HG03139 (cell line): ENCODE measurements at regions not wholly inside any gene's neighbourhood (a gene's known extent, or its start where the extent isn't known, plus 50 kb on each side); places are given as distances from the start of the nearest gene placed in this dataset.
"Not testable (repeated sequence)": the region's sequence is repeated elsewhere in the genome, so short reads cannot be mapped to it uniquely, and the experiment has no call there.

ENCODE experiments used
- ATAC-seq: cut with Tn5 transposase; IDR thresholded peaks from one replicate; pipeline ENCODE4 v1.9.1; 2021; ENCODE audit not compliant: unreplicated experiment

- ATAC-seq, result not testable (repeated sequence)
Measured at GRCh38 chr2:224119846-224120245, 80.8 kb upstream of the SERPINE2 start.

GRCh38 chr2:224114428-224114827 lies 75.3 kb upstream of the SERPINE2 start:
- ATAC-seq, result no peak

DNA sequence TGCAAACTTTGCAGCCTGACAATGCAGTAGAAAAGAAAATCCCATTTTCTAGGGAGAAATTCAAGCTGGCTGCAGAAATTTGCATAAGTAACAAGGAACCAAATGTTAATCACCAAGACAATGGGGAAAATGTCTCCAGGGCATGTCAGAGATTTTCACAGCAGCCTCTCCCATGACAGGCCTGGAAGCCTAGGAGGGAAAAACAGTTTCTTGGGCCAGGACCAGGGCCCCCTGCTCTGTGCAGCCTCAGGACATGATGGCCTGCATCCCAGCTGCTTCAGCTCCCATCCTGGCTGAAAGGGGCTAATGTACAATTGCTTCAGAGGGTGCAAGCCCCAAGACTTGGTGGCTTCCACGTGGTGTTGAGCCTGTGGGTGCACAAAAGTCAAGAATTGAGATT lies 74.8 kb upstream of the SERPINE2 start:
- not testable (repeated sequence) for ATAC-seq

GRCh38 chr2:224111576-224111975 lies 72.5 kb upstream of the SERPINE2 start:
- no peak for ATAC-seq

GRCh38 chr2:224110811-224111210 lies 71.7 kb upstream of the SERPINE2 start:
- ATAC-seq, result no peak

GRCh38 chr2:224109751-224110150 lies 70.7 kb upstream of the SERPINE2 start:
- ATAC-seq, result no peak

DNA sequence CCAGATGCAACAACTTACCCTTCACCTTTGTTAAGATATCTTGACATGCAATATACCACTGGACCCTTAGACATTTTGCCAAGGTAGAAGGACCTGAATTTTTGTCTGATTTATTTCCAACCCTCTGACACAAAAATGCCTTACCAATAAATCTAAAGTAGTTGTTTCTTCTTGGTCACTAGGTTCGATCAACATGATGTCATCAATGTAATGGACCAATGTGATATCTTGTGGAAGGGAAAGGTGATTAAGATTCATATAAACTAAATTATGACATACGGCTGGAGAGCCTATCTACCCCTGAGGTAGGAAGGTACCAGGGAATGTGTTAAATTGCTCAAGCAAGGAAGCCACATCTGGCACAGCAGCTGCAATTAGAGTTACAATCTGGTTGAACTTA lies 67.7 kb upstream of the SERPINE2 start:
- no peak for ATAC-seq

- no peak for ATAC-seq
Measured at GRCh38 chr2:224104668-224105386, 65.7 kb upstream of the SERPINE2 start.

DNA sequence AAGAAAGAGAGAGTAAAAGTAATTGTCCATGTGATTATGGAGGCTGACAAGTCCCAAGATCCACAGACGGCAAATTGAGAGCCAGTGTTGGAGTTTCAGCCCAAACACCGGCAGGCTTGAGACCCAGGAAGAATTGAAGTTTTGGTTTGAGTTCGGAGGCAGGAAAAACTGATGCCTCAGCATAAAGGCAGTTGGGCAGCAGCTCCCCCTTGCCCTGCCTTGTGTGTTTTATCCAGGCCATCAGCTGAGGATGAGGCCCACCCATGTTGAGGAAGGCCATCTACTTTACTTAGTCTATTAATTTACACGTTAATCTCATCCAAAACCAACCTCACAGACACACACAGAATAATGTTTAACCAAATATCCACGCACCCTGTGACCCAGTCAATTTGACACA lies 64.6 kb upstream of the SERPINE2 start:
- no peak for ATAC-seq

DNA sequence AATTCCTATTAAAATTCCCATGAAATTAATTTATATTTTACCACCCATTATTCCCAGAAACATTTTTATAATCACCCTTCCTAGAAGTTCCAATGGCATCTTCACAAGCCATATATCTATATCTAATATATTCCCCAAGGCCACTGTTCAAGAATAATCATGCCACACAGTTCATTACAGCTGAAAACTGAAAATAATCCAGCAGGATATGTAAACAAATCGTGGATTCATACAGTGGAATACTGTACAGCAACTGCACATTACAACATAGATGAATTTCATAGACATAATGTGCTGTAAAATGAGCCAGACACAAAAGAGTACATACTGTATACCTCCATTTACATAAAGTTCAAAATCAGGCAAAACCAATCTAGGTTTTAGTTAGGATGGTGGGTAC lies 63.9 kb upstream of the SERPINE2 start:
- no peak for ATAC-seq

- ATAC-seq, result no peak
Measured at GRCh38 chr2:224101820-224102630, 62.9 kb upstream of the SERPINE2 start.

DNA sequence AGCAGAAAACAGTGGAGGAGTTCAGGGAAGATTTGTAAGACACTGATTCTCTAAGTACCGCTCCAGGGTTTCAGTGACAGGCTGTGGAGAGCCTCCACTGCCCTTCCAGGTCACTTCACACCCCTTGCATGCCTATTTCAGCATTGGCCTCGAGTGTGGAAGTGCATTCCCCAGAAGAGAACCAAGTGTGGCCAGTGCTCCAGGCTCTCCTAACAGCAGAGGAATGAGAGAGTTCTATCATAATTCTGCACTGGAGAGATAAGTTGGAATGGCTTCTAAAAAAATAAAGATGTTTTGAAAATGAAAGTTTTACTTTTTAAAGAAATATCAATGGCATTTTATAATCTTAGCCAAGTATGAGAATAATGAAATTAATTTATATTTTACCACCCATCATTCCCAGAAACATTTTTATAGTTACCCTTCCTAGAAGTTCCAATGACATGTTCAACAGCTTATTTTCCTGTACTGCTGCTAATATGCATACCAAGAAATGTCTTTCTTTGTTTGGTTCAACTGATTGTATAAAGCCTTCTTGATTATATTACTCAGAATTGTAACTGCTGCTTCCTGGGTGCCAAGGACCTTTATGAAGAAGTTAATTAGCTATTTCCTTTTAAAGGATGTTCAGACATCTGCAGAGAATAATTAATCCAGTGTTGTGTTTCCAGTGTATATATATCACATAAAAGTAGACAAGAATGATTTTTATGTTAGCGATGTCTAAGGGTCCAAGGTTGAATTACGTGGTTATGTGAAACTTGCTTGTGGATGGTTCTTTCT lies 61.0 kb upstream of the SERPINE2 start:
- no peak for ATAC-seq

DNA sequence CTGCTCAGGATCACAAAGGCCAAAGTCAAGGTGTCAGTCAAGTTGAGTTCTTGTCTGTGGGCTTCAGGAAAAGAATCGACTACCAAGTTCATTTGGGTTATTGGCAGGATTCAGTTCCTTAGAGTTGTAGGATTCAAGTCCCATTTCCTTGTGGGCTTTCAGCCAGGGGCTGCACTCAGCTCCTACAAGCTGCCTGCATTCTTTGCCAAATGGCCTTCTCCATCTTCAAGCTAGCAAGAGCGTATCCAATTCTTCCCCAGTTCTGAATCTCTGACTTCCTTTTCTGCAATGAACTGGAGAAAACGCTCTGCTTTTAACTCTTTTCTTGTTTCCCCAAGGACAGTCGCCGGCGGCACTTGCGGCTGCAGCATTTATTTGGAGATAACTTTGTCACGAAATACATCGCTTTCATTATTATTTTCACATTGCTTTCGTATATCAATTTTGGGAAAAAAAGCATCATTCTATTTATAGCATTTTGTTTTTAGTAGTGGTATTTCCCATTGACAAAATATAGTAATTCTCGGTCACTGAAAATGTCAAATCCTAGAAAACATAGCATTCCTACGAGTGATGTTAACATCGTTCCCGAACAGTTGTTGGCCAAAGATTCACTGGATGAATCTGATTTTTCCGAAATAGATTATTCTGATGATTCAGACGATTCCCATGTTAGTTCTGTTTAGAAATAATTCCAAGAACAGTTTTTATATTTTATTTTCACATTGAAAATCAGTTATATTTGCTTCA lies 59.6 kb upstream of the SERPINE2 start:
- ATAC-seq, result no peak

GRCh38 chr2:224094413-224094812 lies 55.3 kb upstream of the SERPINE2 start:
- no peak for ATAC-seq

- not testable (repeated sequence) for ATAC-seq
Measured at GRCh38 chr2:224091671-224092070, 52.6 kb upstream of the SERPINE2 start.

GRCh38 chr2:224089606-224090005 lies 50.5 kb upstream of the SERPINE2 start:
- ATAC-seq, result not testable (repeated sequence)
